ENCODE measurements at regions not wholly inside any gene's neighbourhood (a gene's known extent, or its start where the extent isn't known, plus 50 kb on each side); places are given as distances from the start of the nearest gene placed in this dataset.

DNA sequence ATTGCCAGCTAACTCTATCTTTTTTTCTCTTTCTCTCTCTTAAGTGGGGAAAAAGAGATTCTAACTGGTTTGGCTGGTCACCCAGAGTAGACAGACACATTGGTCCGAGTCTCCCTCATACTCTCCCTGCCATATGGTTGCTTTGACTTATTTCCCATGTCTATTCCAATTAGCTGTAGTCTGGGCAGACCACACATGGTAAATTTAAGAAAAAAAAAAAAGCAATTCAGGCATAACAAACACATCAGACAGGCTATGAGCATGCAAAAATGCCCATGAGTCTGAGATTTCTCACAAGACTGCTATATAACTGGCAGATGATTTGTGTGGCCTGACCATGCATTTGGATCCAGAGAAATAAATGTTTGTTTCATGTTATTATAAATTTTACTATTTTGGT, 110.2 kb upstream of the FGF10 start:
- no peak overlapping the region for H2BK12ac ChIP-seq (ENCODE audit: low read length in 2 of 2)
- no peak overlapping the region for H3K4ac ChIP-seq (ENCODE audit: low read depth in 1 of 2, low read length in 2 of 2)
- H3K4me2 ChIP-seq (ENCODE audit: low read length, poor library complexity, severe bottlenecking), result no peak overlapping the region
- no peaks in the 10 kb centered on the region for H3K9me3 ChIP-seq (ENCODE audit: control insufficient read depth, low read length)
- no peaks in the 10 kb centered on the region for H3K36me3 ChIP-seq (ENCODE audit: control insufficient read depth in 1 of 2, insufficient read depth in 2 of 2, low read depth in 1 of 2, low read length in 2 of 2)
- H2BK15ac ChIP-seq (ENCODE audit: low read depth, poor library complexity, severe bottlenecking), result no peak overlapping the region
- H3K14ac ChIP-seq (ENCODE audit: low read length in 2 of 2), result no peak overlapping the region
- H3K23ac ChIP-seq (ENCODE audit: low read length in 2 of 2), result no peak overlapping the region
- H4K91ac ChIP-seq (ENCODE audit: low read length), result no peak overlapping the region
- no peak overlapping the region for H3K18ac ChIP-seq (ENCODE audit: low read depth in 1 of 2, low read length in 2 of 2)
- no peak for DNase-seq
- H3K4me3 ChIP-seq (ENCODE audit: insufficient read depth in 1 of 2, low read depth in 1 of 2, low read length in 2 of 2), result no peak overlapping the region
- H3K4me1 ChIP-seq (ENCODE audit: control insufficient read depth, insufficient read depth, low read depth, low read length), result no peaks in the 10 kb centered on the region
- H3K79me1 ChIP-seq (replicated peaks; ENCODE audit: low read length, poor library complexity, severe bottlenecking), result no peaks in the 10 kb centered on the region
- H3K27me3 ChIP-seq (ENCODE audit: control insufficient read depth in 1 of 2, insufficient read depth in 1 of 2, low read length in 2 of 2), result no peaks in the 10 kb centered on the region
- H2BK5ac ChIP-seq (ENCODE audit: low read depth, low read length, poor library complexity, severe bottlenecking), result no peak overlapping the region
- no peak overlapping the region for H3K27ac ChIP-seq (ENCODE audit: low read length, poor library complexity, severe bottlenecking)
- H4K8ac ChIP-seq (ENCODE audit: low read length), result no peak overlapping the region
- no peak overlapping the region for H2AK5ac ChIP-seq (ENCODE audit: low read length, severe bottlenecking)
- H3K9ac ChIP-seq (ENCODE audit: low read length), result no peak overlapping the region
- no CpG with 5 or more reads among the region's 1 CpG for WGBS
- no peak overlapping the region for H2BK120ac ChIP-seq (ENCODE audit: low read depth, low read length)
- no peak overlapping the region for H2AFZ ChIP-seq (ENCODE audit: low read depth, low read length)

GRCh38 chr5:44497606-44498005, 108.4 kb upstream of the FGF10 start:
- DNase-seq, result no peak
- Histone ChIP-seq H3K4ac (ENCODE audit: low read depth in 1 of 2, low read length in 2 of 2) (no peak overlapping the region), H3K4me1 (ENCODE audit: control insufficient read depth, insufficient read depth, low read depth, low read length) (no peaks in the 10 kb centered on the region), H3K27me3 (ENCODE audit: control insufficient read depth in 1 of 2, insufficient read depth in 1 of 2, low read length in 2 of 2) (no peaks in the 10 kb centered on the region), H3K4me2 (ENCODE audit: low read length, poor library complexity, severe bottlenecking) (no peak overlapping the region), H3K14ac (ENCODE audit: low read length in 2 of 2) (no peak overlapping the region), H4K91ac (ENCODE audit: low read length) (no peak overlapping the region), H2BK5ac (ENCODE audit: low read depth, low read length, poor library complexity, severe bottlenecking) (no peak overlapping the region), H2AK5ac (ENCODE audit: low read length, severe bottlenecking) (no peak overlapping the region), H4K8ac (ENCODE audit: low read length) (no peak overlapping the region), H3K23ac (ENCODE audit: low read length in 2 of 2) (no peak overlapping the region), H2AFZ (ENCODE audit: low read depth, low read length) (no peak overlapping the region), H3K9me3 (ENCODE audit: control insufficient read depth, low read length) (no peaks in the 10 kb centered on the region), H3K18ac (ENCODE audit: low read depth in 1 of 2, low read length in 2 of 2) (no peak overlapping the region), H3K9ac (ENCODE audit: low read length) (no peak overlapping the region), H2BK120ac (ENCODE audit: low read depth, low read length) (no peak overlapping the region), H2BK12ac (ENCODE audit: low read length in 2 of 2) (no peak overlapping the region), H3K36me3 (ENCODE audit: control insufficient read depth in 1 of 2, insufficient read depth in 2 of 2, low read depth in 1 of 2, low read length in 2 of 2) (no peaks in the 10 kb centered on the region), H3K27ac (ENCODE audit: low read length, poor library complexity, severe bottlenecking) (no peak overlapping the region), H3K79me1 (replicated peaks; ENCODE audit: low read length, poor library complexity, severe bottlenecking) (no peaks in the 10 kb centered on the region), H3K4me3 (ENCODE audit: insufficient read depth in 1 of 2, low read depth in 1 of 2, low read length in 2 of 2) (no peak overlapping the region), H2BK15ac (ENCODE audit: low read depth, poor library complexity, severe bottlenecking) (no peak overlapping the region)
- WGBS, result 83% methylated on average over 1 of the region's 1 CpG

DNA sequence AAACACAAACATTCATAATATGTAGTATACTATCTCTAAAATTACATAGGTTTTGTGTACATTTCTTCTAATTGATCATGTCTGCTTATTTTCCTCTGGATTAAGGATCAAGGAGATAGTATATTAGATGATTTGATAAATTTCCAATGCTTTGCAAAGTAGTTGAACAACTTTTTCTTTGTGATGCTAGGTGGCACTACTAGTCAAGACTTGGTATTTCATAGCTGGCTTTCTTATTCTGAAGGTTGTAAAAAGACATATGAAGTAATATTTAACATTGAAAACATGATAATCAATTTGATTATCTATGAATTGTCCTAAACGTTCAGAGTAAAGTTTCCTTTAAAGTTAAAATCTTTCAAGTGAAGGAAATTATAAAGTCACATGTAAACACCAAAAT, 106.1 kb upstream of the FGF10 start:
- no peak overlapping the region for H4K8ac ChIP-seq (ENCODE audit: low read length)
- H2BK5ac ChIP-seq (ENCODE audit: low read depth, low read length, poor library complexity, severe bottlenecking), result no peak overlapping the region
- H3K4me3 ChIP-seq (ENCODE audit: insufficient read depth in 1 of 2, low read depth in 1 of 2, low read length in 2 of 2), result no peak overlapping the region
- H2BK15ac ChIP-seq (ENCODE audit: low read depth, poor library complexity, severe bottlenecking), result no peak overlapping the region
- no peak overlapping the region for H2BK120ac ChIP-seq (ENCODE audit: low read depth, low read length)
- H4K91ac ChIP-seq (ENCODE audit: low read length), result no peak overlapping the region
- H2BK12ac ChIP-seq (ENCODE audit: low read length in 2 of 2), result no peak overlapping the region
- H3K9me3 ChIP-seq (ENCODE audit: control insufficient read depth, low read length), result no peaks in the 10 kb centered on the region
- no peak overlapping the region for H2AFZ ChIP-seq (ENCODE audit: low read depth, low read length)
- no peak overlapping the region for H3K4me2 ChIP-seq (ENCODE audit: low read length, poor library complexity, severe bottlenecking)
- H3K36me3 ChIP-seq (ENCODE audit: control insufficient read depth in 1 of 2, insufficient read depth in 2 of 2, low read depth in 1 of 2, low read length in 2 of 2), result no peaks in the 10 kb centered on the region
- no peak overlapping the region for H3K27ac ChIP-seq (ENCODE audit: low read length, poor library complexity, severe bottlenecking)
- H3K18ac ChIP-seq (ENCODE audit: low read depth in 1 of 2, low read length in 2 of 2), result no peak overlapping the region
- H3K4ac ChIP-seq (ENCODE audit: low read depth in 1 of 2, low read length in 2 of 2), result no peak overlapping the region
- no peak for DNase-seq
- H2AK5ac ChIP-seq (ENCODE audit: low read length, severe bottlenecking), result no peak overlapping the region
- no peaks in the 10 kb centered on the region for H3K4me1 ChIP-seq (ENCODE audit: control insufficient read depth, insufficient read depth, low read depth, low read length)
- no peak overlapping the region for H3K23ac ChIP-seq (ENCODE audit: low read length in 2 of 2)
- no peaks in the 10 kb centered on the region for H3K27me3 ChIP-seq (ENCODE audit: control insufficient read depth in 1 of 2, insufficient read depth in 1 of 2, low read length in 2 of 2)
- no peaks in the 10 kb centered on the region for H3K79me1 ChIP-seq (replicated peaks; ENCODE audit: low read length, poor library complexity, severe bottlenecking)
- H3K9ac ChIP-seq (ENCODE audit: low read length), result no peak overlapping the region
- H3K14ac ChIP-seq (ENCODE audit: low read length in 2 of 2), result no peak overlapping the region
- WGBS, result no CpG with 5 or more reads among the region's 1 CpG

- no peaks in the 10 kb centered on the region for H3K9me3 ChIP-seq (ENCODE audit: control insufficient read depth, low read length)
- no peaks in the 10 kb centered on the region for H3K27me3 ChIP-seq (ENCODE audit: control insufficient read depth in 1 of 2, insufficient read depth in 1 of 2, low read length in 2 of 2)
- no peak overlapping the region for H3K27ac ChIP-seq (ENCODE audit: low read length, poor library complexity, severe bottlenecking)
- H3K79me1 ChIP-seq (replicated peaks; ENCODE audit: low read length, poor library complexity, severe bottlenecking), result no peaks in the 10 kb centered on the region
- H2BK15ac ChIP-seq (ENCODE audit: low read depth, poor library complexity, severe bottlenecking), result no peak overlapping the region
- H3K4me1 ChIP-seq (ENCODE audit: control insufficient read depth, insufficient read depth, low read depth, low read length), result no peaks in the 10 kb centered on the region
- no peaks in the 10 kb centered on the region for H3K36me3 ChIP-seq (ENCODE audit: control insufficient read depth in 1 of 2, insufficient read depth in 2 of 2, low read depth in 1 of 2, low read length in 2 of 2)
- H3K4ac ChIP-seq (ENCODE audit: low read depth in 1 of 2, low read length in 2 of 2), result no peak overlapping the region
- H3K4me3 ChIP-seq (ENCODE audit: insufficient read depth in 1 of 2, low read depth in 1 of 2, low read length in 2 of 2), result no peak overlapping the region
- no peak overlapping the region for H3K4me2 ChIP-seq (ENCODE audit: low read length, poor library complexity, severe bottlenecking)
- no CpG with 5 or more reads among the region's 1 CpG for WGBS
- no peak overlapping the region for H2BK5ac ChIP-seq (ENCODE audit: low read depth, low read length, poor library complexity, severe bottlenecking)
- H3K14ac ChIP-seq (ENCODE audit: low read length in 2 of 2), result no peak overlapping the region
- no peak overlapping the region for H2AFZ ChIP-seq (ENCODE audit: low read depth, low read length)
- H4K91ac ChIP-seq (ENCODE audit: low read length), result no peak overlapping the region
- H2BK120ac ChIP-seq (ENCODE audit: low read depth, low read length), result no peak overlapping the region
- H3K18ac ChIP-seq (ENCODE audit: low read depth in 1 of 2, low read length in 2 of 2), result no peak overlapping the region
- no peak overlapping the region for H2BK12ac ChIP-seq (ENCODE audit: low read length in 2 of 2)
- no peak for DNase-seq
- H4K8ac ChIP-seq (ENCODE audit: low read length), result no peak overlapping the region
- H2AK5ac ChIP-seq (ENCODE audit: low read length, severe bottlenecking), result no peak overlapping the region
- no peak overlapping the region for H3K9ac ChIP-seq (ENCODE audit: low read length)
- no peak overlapping the region for H3K23ac ChIP-seq (ENCODE audit: low read length in 2 of 2)
Observed at GRCh38 chr5:44489759-44490158, 100.5 kb upstream of the FGF10 start.

Measured in mesenchymal stem cell (in vitro differentiated cells and primary cell).